SK-N-MC (cell line): ENCODE measurements at regions not wholly inside any gene's neighbourhood (a gene's known extent, or its start where the extent isn't known, plus 50 kb on each side); places are given as distances from the start of the nearest gene placed in this dataset.

Source experiments
- DNase-seq: peaks from one replicate; pipeline ENCODE4 v3.0.0-alpha.2; 2011; ENCODE audit warnings: low read depth, low spot score
- H3K27ac ChIP-seq: fragments of 200-600 bp; sonication (generic); 2 replicates; pipeline ENCODE4 v1.5.1; 2016; ENCODE audit warnings: mixed run types
- H3K36me3 ChIP-seq: fragments of 200-600 bp; sonication (generic); 2 replicates; pipeline ENCODE4 v1.6.1; 2017; ENCODE audit warnings: antibody characterized with exemption, low read length, mixed read lengths; ENCODE audit not compliant: insufficient read depth
- H3K4me3 ChIP-seq: fragments of 200-600 bp; sonication (generic); 2 replicates; pipeline ENCODE4 v1.5.1; 2016
- H3K9ac ChIP-seq: fragments of 200-600 bp; sonication (generic); 2 replicates; pipeline ENCODE4 v1.8.0; 2017; ENCODE audit warnings: mixed run types, mixed read lengths; ENCODE audit not compliant: insufficient read length
- H3K9me3 ChIP-seq: fragments of 200-600 bp; sonication (generic); 2 replicates; pipeline ENCODE4 v1.6.1; 2017; ENCODE audit warnings: low read depth, mild to moderate bottlenecking, antibody characterized with exemption, low read length, moderate library complexity, mixed read lengths
- EZH2 ChIP-seq: fragments of 200-600 bp; sonication (generic); IDR thresholded peaks from one replicate; pipeline ENCODE4 v1.6.1; 2017; ENCODE audit warnings: antibody characterized with exemption
- FOXP2 ChIP-seq: optimal IDR thresholded peaks from 2 replicates; pipeline ENCODE3; 2011; ENCODE audit warnings: mild to moderate bottlenecking, moderate library complexity; ENCODE audit not compliant: insufficient read depth; ENCODE audit errors: extremely low read length, control extremely low read depth
- POLR2AphosphoS5 ChIP-seq: IDR thresholded peaks from 2 replicates; pipeline ENCODE4 v1.6.1; 2012; ENCODE audit warnings: mild to moderate bottlenecking, low read depth, low read length, borderline replicate concordance

DNA sequence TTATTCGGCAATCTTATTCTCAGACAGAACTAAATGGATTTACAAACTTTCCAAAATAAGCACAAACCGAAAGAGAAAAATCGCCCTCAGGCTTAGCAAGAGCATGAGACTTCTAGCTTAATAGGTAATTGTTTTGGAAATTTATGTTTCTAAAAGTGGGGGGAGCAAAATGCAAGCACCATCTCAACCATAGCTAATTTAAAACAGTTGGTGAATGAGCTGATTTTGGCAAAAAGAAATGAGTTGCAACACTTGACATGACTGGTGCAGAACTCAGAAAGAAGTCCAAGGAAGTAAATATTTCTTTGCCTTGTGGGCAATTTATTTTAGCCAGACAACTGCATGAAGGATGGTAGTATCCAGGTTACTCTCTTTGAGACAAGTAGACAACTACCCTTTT lies 71.5 kb upstream of the PTGFR start:
- Histone ChIP-seq H3K36me3 (no peaks in the 10 kb centered on the region), H3K27ac (peak overlapping the region; percentile 98), H3K4me3 (peak overlapping the region; percentile 74), H3K9ac (peak overlapping the region; percentile 71), H3K9me3 (no peaks in the 10 kb centered on the region; the same call in 1 of the 2 replicates)
- TF ChIP-seq POLR2AphosphoS5 (peak; percentile 78; the same call in 1 of the 2 replicates), EZH2 (no peak)
- peak; percentile 98 for DNase-seq

DNA sequence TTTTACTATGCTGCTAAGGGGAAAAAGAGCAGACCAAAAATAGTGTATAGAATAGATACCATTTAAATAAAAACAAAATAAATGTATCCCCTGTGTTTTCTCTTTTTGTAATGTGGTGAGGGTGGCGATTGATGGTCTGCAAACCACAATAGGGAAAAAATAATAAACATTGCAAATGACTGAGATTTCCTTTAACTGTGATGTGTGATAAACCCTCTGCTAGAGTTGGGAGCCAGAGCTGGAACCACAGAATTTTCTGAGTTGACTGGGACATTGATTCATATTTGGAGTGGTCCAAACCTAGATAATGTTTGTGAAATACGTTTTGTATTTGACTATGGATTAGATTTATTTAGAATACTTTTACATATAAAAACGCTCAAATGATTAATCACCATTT lies 70.6 kb upstream of the PTGFR start:
- Histone ChIP-seq H3K4me3 (peak overlapping the region; percentile 74), H3K27ac (peak overlapping the region; percentile 98), H3K36me3 (no peaks in the 10 kb centered on the region), H3K9ac (peak overlapping the region; percentile 71), H3K9me3 (no peaks in the 10 kb centered on the region)
- TF ChIP-seq FOXP2 (no peak), POLR2AphosphoS5 (peak; percentile 4; the same call in 1 of the 2 replicates)
- DNase-seq = no peak

DNA sequence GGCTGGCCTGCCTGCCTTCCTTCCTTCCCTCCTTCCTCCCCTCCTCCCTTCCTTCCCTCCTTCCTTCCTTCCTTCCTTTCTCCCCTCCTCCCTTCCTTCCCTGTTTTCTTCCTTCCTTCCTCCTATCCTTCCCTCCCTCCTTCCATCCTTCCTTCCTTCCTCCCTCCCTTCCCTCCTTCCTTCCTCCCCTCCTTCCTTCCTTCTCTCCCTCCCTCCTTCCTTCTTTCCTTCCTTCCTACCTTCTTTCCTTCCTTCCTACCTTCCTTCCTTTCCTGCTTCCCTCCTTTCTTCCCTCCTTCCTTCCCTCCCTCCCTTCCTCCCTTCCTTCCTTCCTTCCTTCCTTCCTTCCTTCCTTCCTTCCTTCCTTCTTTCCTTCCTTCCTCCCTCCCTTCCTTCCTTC lies 70.1 kb upstream of the PTGFR start:
- Histone ChIP-seq H3K9me3 (no peaks in the 10 kb centered on the region), H3K9ac (no peak overlapping the region), H3K27ac (peak overlapping the region; percentile 98), H3K36me3 (no peaks in the 10 kb centered on the region), H3K4me3 (no peak overlapping the region)
- DNase-seq = no peak
- TF ChIP-seq EZH2 (no peak), POLR2AphosphoS5 (no peak), FOXP2 (no peak)

DNA sequence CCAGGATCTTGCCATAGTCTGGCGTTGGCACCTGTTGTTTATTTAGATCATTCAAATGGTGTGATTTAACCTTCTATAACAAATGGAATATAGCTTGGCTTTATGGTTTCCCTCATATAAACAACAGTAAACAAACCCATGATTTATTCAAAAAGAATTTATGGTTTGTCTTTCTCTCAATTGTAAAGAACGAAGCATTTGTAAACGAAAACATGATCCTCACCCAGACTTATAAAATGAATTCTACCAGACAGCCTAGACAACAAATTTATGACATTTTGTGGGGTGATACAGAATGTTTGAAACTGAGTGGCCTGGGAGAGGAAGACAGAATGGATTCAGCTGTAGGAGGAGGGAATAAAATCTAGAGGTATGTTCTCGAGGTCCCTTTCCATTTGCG lies 66.1 kb upstream of the PTGFR start:
- Histone ChIP-seq H3K9me3 (no peaks in the 10 kb centered on the region), H3K9ac (no peak overlapping the region), H3K4me3 (no peak overlapping the region), H3K36me3 (no peaks in the 10 kb centered on the region), H3K27ac (peak overlapping the region; percentile 68)
- no peak for DNase-seq
- TF ChIP-seq FOXP2 (no peak), POLR2AphosphoS5 (no peak), EZH2 (no peak)

DNA sequence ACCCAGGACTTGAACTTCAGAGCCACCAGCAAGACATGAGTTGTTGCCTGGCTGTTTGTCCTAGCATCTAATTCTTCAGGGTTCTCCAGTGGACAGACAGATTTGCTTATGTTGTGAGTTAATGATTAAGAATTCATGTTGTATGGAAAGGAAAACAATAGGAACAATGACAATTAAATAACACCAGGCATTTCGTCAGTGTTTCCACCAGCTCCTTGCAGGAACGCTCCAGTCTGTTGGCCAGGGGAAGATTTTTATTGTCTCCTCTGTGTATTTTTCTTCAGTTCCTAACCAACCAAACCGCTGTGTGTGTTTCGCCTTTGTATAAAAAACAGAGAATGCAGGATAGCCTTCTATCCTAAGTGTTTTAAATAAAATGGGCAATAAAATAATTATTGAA lies 64.4 kb upstream of the PTGFR start:
- Histone ChIP-seq H3K36me3 (no peaks in the 10 kb centered on the region), H3K9me3 (no peaks in the 10 kb centered on the region), H3K27ac (peak overlapping the region; percentile 91), H3K4me3 (peak overlapping the region; percentile 53), H3K9ac (peak overlapping the region; percentile 55)
- no peak for DNase-seq
- no peak for TF ChIP-seq POLR2AphosphoS5

DNA sequence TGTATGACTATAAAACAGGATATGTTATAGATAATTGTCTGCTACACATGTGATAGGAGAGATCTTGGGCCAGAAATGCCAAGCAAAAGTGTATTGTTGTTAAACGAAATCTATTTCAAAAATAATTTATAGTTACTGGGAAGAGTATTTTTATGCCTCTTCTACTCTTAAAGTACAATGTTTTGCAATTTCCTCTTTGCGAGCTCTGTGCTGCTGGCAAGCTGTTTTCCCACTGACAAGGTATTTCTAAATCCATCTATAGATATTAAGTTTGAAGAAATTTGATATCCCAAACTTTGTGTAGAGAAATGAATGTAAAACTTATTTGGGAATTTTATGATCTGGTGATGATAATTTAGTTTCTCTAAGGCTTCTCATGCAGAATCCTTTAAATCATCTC lies 63.3 kb upstream of the PTGFR start:
- DNase-seq = no peak
- no peak for TF ChIP-seq EZH2
- Histone ChIP-seq H3K36me3 (no peaks in the 10 kb centered on the region), H3K4me3 (peak overlapping the region; percentile 53), H3K9me3 (no peaks in the 10 kb centered on the region), H3K9ac (peak overlapping the region; percentile 55), H3K27ac (peak overlapping the region; percentile 91)

DNA sequence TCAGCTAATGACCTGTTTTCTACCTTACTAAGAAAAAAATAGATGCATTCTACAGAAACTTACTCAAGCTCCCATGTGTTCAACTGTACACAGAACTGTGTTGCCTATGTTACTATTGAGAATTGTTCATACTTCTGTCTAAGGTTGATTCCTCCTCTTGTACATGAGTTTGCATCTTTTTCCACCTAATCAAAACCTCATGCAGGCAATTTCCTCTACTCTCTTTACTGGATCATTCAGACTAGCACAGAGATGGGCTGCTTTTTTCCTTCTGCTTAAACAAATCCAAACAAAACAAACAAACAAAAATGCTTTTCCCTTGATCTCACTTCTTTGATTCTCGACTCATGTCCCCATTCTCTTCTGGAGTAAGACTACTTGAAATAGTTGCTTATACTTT lies 58.8 kb upstream of the PTGFR start:
- Histone ChIP-seq H3K9ac (no peak overlapping the region), H3K9me3 (no peaks in the 10 kb centered on the region), H3K27ac (no peak overlapping the region), H3K36me3 (no peaks in the 10 kb centered on the region), H3K4me3 (no peak overlapping the region)
- TF ChIP-seq FOXP2 (no peak), EZH2 (no peak), POLR2AphosphoS5 (no peak)
- DNase-seq = no peak

DNA sequence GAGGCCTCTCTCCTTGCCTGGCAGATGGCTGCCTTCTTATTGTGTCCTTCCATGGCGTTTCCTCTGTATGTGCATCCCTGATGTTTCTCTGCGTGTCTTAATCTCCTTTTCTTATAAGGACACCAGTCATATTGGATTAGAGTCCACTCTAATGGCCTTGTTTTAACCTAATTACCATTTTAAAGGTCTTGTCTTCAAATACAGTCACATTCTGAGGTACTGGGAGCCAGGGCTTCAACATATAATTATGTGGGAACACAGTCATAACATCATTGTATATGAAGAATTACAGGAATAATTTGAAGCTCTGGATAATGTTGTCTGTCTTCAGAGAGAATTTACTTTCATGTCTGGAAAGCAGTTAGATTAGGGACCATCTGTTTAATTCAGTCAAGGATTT lies 56.4 kb upstream of the PTGFR start:
- no peaks in the 10 kb centered on the region for H3K36me3 ChIP-seq
- TF ChIP-seq POLR2AphosphoS5 (no peak), FOXP2 (no peak), EZH2 (no peak)
- H3K9me3 ChIP-seq = no peaks in the 10 kb centered on the region
- no peak overlapping the region for H3K27ac ChIP-seq
- no peak overlapping the region for H3K4me3 ChIP-seq
- DNase-seq = no peak
- no peak overlapping the region for H3K9ac ChIP-seq

DNA sequence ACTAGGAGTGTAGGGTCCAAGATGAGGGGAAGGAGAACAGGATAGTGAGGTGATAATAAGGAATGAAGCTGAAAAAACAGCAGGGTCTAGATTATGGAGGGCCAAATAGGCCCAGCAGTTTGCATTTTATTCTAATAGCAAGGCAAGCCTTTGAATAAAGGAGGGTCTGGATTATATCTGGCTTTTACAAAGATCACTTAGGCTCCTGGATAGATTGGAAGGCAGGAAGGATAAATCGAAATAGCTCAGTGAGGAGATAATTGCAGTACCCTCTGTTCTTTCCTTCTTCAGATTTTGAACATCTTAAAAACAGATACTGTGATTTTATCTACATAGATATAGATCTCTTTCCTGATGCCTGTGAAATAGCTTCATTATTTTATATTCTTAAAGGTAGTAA lies 53.8 kb upstream of the PTGFR start:
- H3K27ac ChIP-seq = peak overlapping the region; percentile 63; the same call in 1 of the 2 replicates

More for the DNA sequence above, 53.8 kb upstream of the PTGFR start:
- TF ChIP-seq EZH2 (no peak), FOXP2 (no peak), POLR2AphosphoS5 (no peak)
- Histone ChIP-seq H3K36me3 (no peaks in the 10 kb centered on the region), H3K4me3 (0 out of 2 replicates have a peak overlapping the region, but pooled peaks have one; percentile 26), H3K9ac (no peak overlapping the region), H3K9me3 (no peaks in the 10 kb centered on the region)
- no peak for DNase-seq
